ENCODE measurements at regions not wholly inside any gene's neighbourhood (a gene's known extent, or its start where the extent isn't known, plus 50 kb on each side); places are given as distances from the start of the nearest gene placed in this dataset.

GRCh38 chr18:76266236-76266991, 228.6 kb downstream of the ZNF516 start:
- Histone ChIP-seq H3K36me3 (ENCODE audit: low read depth, missing control alignments) (no peaks in the 10 kb centered on the region), H3K9me3 (no peaks in the 10 kb centered on the region), H3K27ac (peak overlapping the region; percentile 89 to 93), H3K4me1 (peaks cover 18% of the 10 kb centered on the region), H3K4me3 (peak overlapping the region in 1 of 2 donors; percentile 13), H3K27me3 (no peaks in the 10 kb centered on the region)
- no peak for DNase-seq
- 86 to 89% methylated on average over 9 of the region's 9 CpGs for WGBS, 2 donors
- TF ChIP-seq POLR2A (IDR thresholded peaks at IDR 0.05) (no peak), CTCF (IDR thresholded peaks at IDR 0.05) (no peak)
- intact Hi-C loops (cut with DNase I; ENCODE audit: low total_unique reads) = loop anchor here (10.0 kb wide), 1 partner anchor 88 kb away; no protein-coding TSS in a partner anchor

GRCh38 chr18:76265497-76266235, 229.4 kb downstream of the ZNF516 start:
- peaks cover 23% of the 10 kb centered on the region for H3K4me1 ChIP-seq
- H3K27me3 ChIP-seq = no peaks in the 10 kb centered on the region
- H3K4me3 ChIP-seq = peak overlapping the region; percentile 9 to 13
- no peaks in the 10 kb centered on the region for H3K9me3 ChIP-seq
- TF ChIP-seq CTCF (IDR thresholded peaks at IDR 0.05) = no peak
- TF ChIP-seq POLR2A (IDR thresholded peaks at IDR 0.05) = no peak
- WGBS, 2 donors = 31 to 36% methylated on average over 9 of the region's 9 CpGs
- intact Hi-C loops (cut with DNase I; ENCODE audit: low total_unique reads) = loop anchor here (10.0 kb wide), 1 partner anchor 89 kb away; no protein-coding TSS in a partner anchor
- H3K36me3 ChIP-seq (ENCODE audit: low read depth, missing control alignments) = no peaks in the 10 kb centered on the region
- H3K27ac ChIP-seq = peak overlapping the region; percentile 89 to 93
- peak; percentile 64 for DNase-seq

- Histone ChIP-seq H3K27me3 (no peaks in the 10 kb centered on the region), H3K27ac (peak overlapping the region; percentile 84 to 89), H3K4me3 (no peak overlapping the region), H3K4me1 (peaks cover 23% of the 10 kb centered on the region), H3K9me3 (no peaks in the 10 kb centered on the region), H3K36me3 (ENCODE audit: low read depth, missing control alignments) (no peaks in the 10 kb centered on the region)
- DNase-seq = no peak
- intact Hi-C loops (cut with DNase I; ENCODE audit: low total_unique reads) = loop anchor here (10.0 kb wide), 1 partner anchor 90 kb away; no protein-coding TSS in a partner anchor
- TF ChIP-seq POLR2A (IDR thresholded peaks at IDR 0.05) (no peak), CTCF (IDR thresholded peaks at IDR 0.05) (no peak)
- 59 to 71% methylated on average over 10 of the region's 10 CpGs for WGBS, 2 donors
These were observed 230.2 kb downstream of the ZNF516 start for GRCh38 chr18:76264876-76265250.

GRCh38 chr18:76264198-76264875, 230.7 kb downstream of the ZNF516 start:
- Histone ChIP-seq H3K4me1 (peaks cover 23% of the 10 kb centered on the region), H3K27ac (peak overlapping the region; percentile 84 to 89), H3K27me3 (no peaks in the 10 kb centered on the region), H3K9me3 (no peaks in the 10 kb centered on the region), H3K4me3 (no peak overlapping the region), H3K36me3 (ENCODE audit: low read depth, missing control alignments) (no peaks in the 10 kb centered on the region)
- 73 to 77% methylated on average over 18 of the region's 18 CpGs for WGBS, 2 donors
- no peak for DNase-seq
- no peak for TF ChIP-seq CTCF (IDR thresholded peaks at IDR 0.05)
- TF ChIP-seq POLR2A (IDR thresholded peaks at IDR 0.05) = no peak
- intact Hi-C loops (cut with DNase I; ENCODE audit: low total_unique reads) = loop anchor here (10.0 kb wide), 1 partner anchor 90 kb away; no protein-coding TSS in a partner anchor
